A549 (cell line): ENCODE measurements at regions not wholly inside any gene's neighbourhood (a gene's known extent, or its start where the extent isn't known, plus 50 kb on each side); places are given as distances from the start of the nearest gene placed in this dataset.

Source experiments
- ATAC-seq, 2 experiments: fragments of 200-7000 bp in 1 of 2; fragments of >200 bp in 1 of 2; cut with Nextera tagmentation in 1 of 2; cut with Tn5 transposase in 1 of 2; 3 replicates each; pipeline versions ENCODE4 v1.8.0 to v1.9.1; 2018 to 2020; ENCODE audit warnings: mild to moderate bottlenecking in 1 of 2, moderate library complexity in 1 of 2
- CTCF ChIA-PET: fragments of 300-600 bp; sonication (Branson Sonifier 250); formaldehyde crosslinking; extraction: SDS; loops from one replicate; lab custom pipeline; 2021; ENCODE audit warnings: antibody characterized with exemption, inconsistent platforms; lab: Yijun Ruan, JAX
- POLR2A ChIA-PET: fragments of 350-600 bp; formaldehyde crosslinking; extraction: SDS; loops from one replicate; lab custom pipeline; 2021; ENCODE audit warnings: antibody characterized with exemption, inconsistent platforms; lab: Yijun Ruan, JAX
- DNase-seq, 2 experiments: peaks; one replicate each; pipeline versions ENCODE4 v3.0.0 to v3.0.0-alpha.2; 2011 to 2016; ENCODE audit warnings: low read depth in 1 of 2, low spot score in 1 of 2
- FAIRE-seq: peaks from 2 replicates; lab custom pipeline; 2011; peaks lifted over from hg19 to GRCh38; lab: Jason Lieb, UNC
- H3K27ac ChIP-seq, 2 experiments: fragments of >200 bp; sonication (Bioruptor Twin); formaldehyde crosslinking; 3 replicates each; pipeline ENCODE4 v1.5.1; 2016 to 2017
- H3K4me1 ChIP-seq: fragments of >200 bp; sonication (Bioruptor Twin); formaldehyde crosslinking; 3 replicates; pipeline ENCODE4 v1.6.1; 2016
- H3K4me2 ChIP-seq: fragments of >200 bp; sonication (Bioruptor Twin); formaldehyde crosslinking; 3 replicates; pipeline ENCODE4 v1.6.1; 2016
- H3K4me3 ChIP-seq: fragments of >200 bp; sonication (Bioruptor Twin); formaldehyde crosslinking; 3 replicates; pipeline ENCODE4 v1.5.1; 2016
- H3K9me3 ChIP-seq: fragments of >200 bp; sonication (Bioruptor Twin); formaldehyde crosslinking; 3 replicates; pipeline ENCODE4 v1.6.1; 2016
- BCL3 ChIP-seq: fragments of >200 bp; sonication (Bioruptor Twin); formaldehyde crosslinking; IDR thresholded peaks from 3 replicates; pipeline ENCODE4 v1.6.1; 2016
- CBX2 ChIP-seq: fragments of 200-600 bp; sonication (generic); IDR thresholded peaks from 2 replicates; pipeline ENCODE4 v1.6.1; 2016; ENCODE audit warnings: low read depth, mild to moderate bottlenecking, borderline replicate concordance
- CEBPB ChIP-seq, 2 experiments: fragments of >200 bp in 1 of 2; sonication (Bioruptor Twin) in 1 of 2; formaldehyde crosslinking in 1 of 2; IDR thresholded peaks; 2 replicates each; pipeline ENCODE4 v1.6.1; 2012 to 2016
- CHD2 ChIP-seq: fragments of 150-350 bp; IDR thresholded peaks from 2 replicates; pipeline ENCODE4 v1.6.1; 2014; ENCODE audit warnings: low read length; ENCODE audit not compliant: partially characterized antibody
- CHD4 ChIP-seq: fragments of 200-600 bp; sonication (generic); IDR thresholded peaks from 2 replicates; pipeline ENCODE4 v1.6.1; 2016; ENCODE audit warnings: antibody characterized with exemption, mild to moderate bottlenecking, borderline replicate concordance
- EHMT2 ChIP-seq: fragments of 200-600 bp; sonication (generic); IDR thresholded peaks from 2 replicates; pipeline ENCODE4 v1.6.1; 2016; ENCODE audit warnings: antibody characterized with exemption, low read depth, mild to moderate bottlenecking, moderate library complexity
- ELK1 ChIP-seq: fragments of 150-350 bp; IDR thresholded peaks from 2 replicates; pipeline ENCODE4 v1.6.1; 2014; ENCODE audit warnings: low read depth, mild to moderate bottlenecking, low read length
- EP300 ChIP-seq, 2 experiments: fragments of >200 bp; sonication (Bioruptor Twin); formaldehyde crosslinking; IDR thresholded peaks; 2 replicates in 1 of 2; 3 replicates in 1 of 2; pipeline ENCODE4 v1.6.1; 2016 to 2017
- FOSB ChIP-seq: fragments of 250-450 bp; sonication (Bioruptor Pico); IDR thresholded peaks from 2 replicates; pipeline ENCODE4 v1.5.0; 2020; ENCODE audit warnings: mild to moderate bottlenecking, moderate library complexity
- FOSL2 ChIP-seq, 2 experiments: fragments of 450-650 bp in 1 of 2; fragments of >200 bp in 1 of 2; sonication (Bioruptor Twin) in 1 of 2; formaldehyde crosslinking; IDR thresholded peaks; 2 replicates each; pipeline versions ENCODE4 v1.5.0 to v1.6.1; 2016 to 2020; ENCODE audit warnings: mild to moderate bottlenecking in 1 of 2, moderate library complexity in 1 of 2
- GATA3 ChIP-seq: IDR thresholded peaks from 2 replicates; pipeline ENCODE4 v1.6.1; 2012; ENCODE audit warnings: borderline replicate concordance
- HOXB13 ChIP-seq: fragments of 250-450 bp; sonication (Bioruptor Pico); IDR thresholded peaks from 2 replicates; pipeline ENCODE4 v1.5.0; 2020; ENCODE audit warnings: low read depth, mild to moderate bottlenecking, moderate library complexity
- JUNB ChIP-seq: fragments of >200 bp; sonication (Bioruptor Twin); formaldehyde crosslinking; IDR thresholded peaks from 2 replicates; pipeline ENCODE4 v1.6.1; 2016
- KDM1A ChIP-seq: fragments of 200-600 bp; sonication (generic); IDR thresholded peaks from 2 replicates; pipeline ENCODE4 v1.6.1; 2016; ENCODE audit warnings: low read depth, mild to moderate bottlenecking
- MAZ ChIP-seq: fragments of 150-350 bp; IDR thresholded peaks from 2 replicates; pipeline ENCODE4 v1.6.1; 2014; ENCODE audit warnings: antibody characterized with exemption, low read depth, low read length, borderline replicate concordance
- MYC ChIP-seq: IDR thresholded peaks from 2 replicates; pipeline ENCODE4 v1.6.1; 2012; ENCODE audit warnings: mild to moderate bottlenecking, inconsistent platforms, low read length, improper control_type of control experiment, borderline replicate concordance
- POLR2AphosphoS2 ChIP-seq: conservative IDR thresholded peaks from 2 replicates; pipeline ENCODE4 v1.6.1; 2012; ENCODE audit warnings: low read length, improper control_type of control experiment, inconsistent platforms
- RFX5 ChIP-seq: fragments of 450-650 bp; IDR thresholded peaks from 2 replicates; pipeline ENCODE4 v1.7.1; 2014; ENCODE audit warnings: antibody characterized with exemption, mild to moderate bottlenecking, moderate library complexity
- RNF2 ChIP-seq: fragments of 200-600 bp; sonication (generic); IDR thresholded peaks from 2 replicates; pipeline ENCODE4 v1.6.1; 2016; ENCODE audit warnings: low read depth, mild to moderate bottlenecking, antibody characterized with exemption, moderate library complexity, borderline replicate concordance
- SMC3 ChIP-seq: fragments of >200 bp; sonication (Bioruptor Twin); formaldehyde crosslinking; IDR thresholded peaks from 3 replicates; pipeline ENCODE4 v1.6.1; 2018; ENCODE audit warnings: inconsistent platforms
- SREBF2 ChIP-seq: fragments of 450-650 bp; IDR thresholded peaks from 2 replicates; pipeline ENCODE4 v1.6.1; 2014; ENCODE audit warnings: mild to moderate bottlenecking, moderate library complexity
- TFCP2L1 ChIP-seq: fragments of 250-450 bp; sonication (Bioruptor Pico); IDR thresholded peaks from 2 replicates; pipeline ENCODE4 v1.5.0; 2021; ENCODE audit warnings: mild to moderate bottlenecking
- USF2 ChIP-seq: fragments of 450-650 bp; IDR thresholded peaks from 2 replicates; pipeline ENCODE4 v1.6.1; 2014; ENCODE audit warnings: antibody characterized with exemption
- ZFP36 ChIP-seq: fragments of 450-650 bp; IDR thresholded peaks from 2 replicates; pipeline ENCODE4 v1.6.1; 2014; ENCODE audit warnings: borderline replicate concordance; ENCODE audit not compliant: partially characterized antibody
- ZNF302 ChIP-seq: fragments of 250-450 bp; sonication (Bioruptor Pico); IDR thresholded peaks from 2 replicates; pipeline ENCODE4 v1.9.0; 2021; ENCODE audit warnings: inconsistent platforms, mild to moderate bottlenecking, moderate library complexity
- WGBS: methylation state at CpG from one replicate; pipeline ENCODE4 v1.1.6; 2017; ENCODE audit errors: missing lambda C conversion rate; 5-methylcytosine and 5-hydroxymethylcytosine counted together
- TF ChIP-seq, protein P1 (sequence below): IDR thresholded peaks from 2 replicates; pipeline ENCODE4 v1.6.1; 2012

GRCh38 chr18:22318745-22319407 is 98.8 kb downstream of the CTAGE1 start:
- no peak for ATAC-seq
- POLR2A ChIA-PET: no interaction called here
- H3K9me3 ChIP-seq: no peaks in the 10 kb centered on the region
- no peak overlapping the region for H3K4me3 ChIP-seq
- peak overlapping the region; percentile 28; the same call in 2 of the 3 replicates for H3K4me2 ChIP-seq
- H3K27ac ChIP-seq: no peak overlapping the region
- no peak for DNase-seq
- no peak for FAIRE-seq
- H3K4me1 ChIP-seq: peaks cover 6% of the 10 kb centered on the region
- no peak for TF ChIP-seq ELK1
- no peak for TF ChIP-seq MYC
- no peak for TF ChIP-seq ZNF302 (CRISPR knock-in tag)
- TF ChIP-seq FOSB: no peak
- no peak for TF ChIP-seq CBX2
- no peak for TF ChIP-seq USF2
- TF ChIP-seq CHD2: no peak
- no peak for TF ChIP-seq KDM1A
- no peak for TF ChIP-seq GATA3
- no peak for TF ChIP-seq CEBPB (IDR thresholded peaks at IDR 0.05)
- no peak for TF ChIP-seq EHMT2
- no peak for TF ChIP-seq RFX5
- WGBS: 62% methylated on average over 8 of the region's 8 CpGs
- CTCF ChIA-PET: interaction anchor here (0.7 kb wide), 1 partner anchor 9 kb away, joined by 3 read pairs; no protein-coding TSS in a partner anchor

DNA sequence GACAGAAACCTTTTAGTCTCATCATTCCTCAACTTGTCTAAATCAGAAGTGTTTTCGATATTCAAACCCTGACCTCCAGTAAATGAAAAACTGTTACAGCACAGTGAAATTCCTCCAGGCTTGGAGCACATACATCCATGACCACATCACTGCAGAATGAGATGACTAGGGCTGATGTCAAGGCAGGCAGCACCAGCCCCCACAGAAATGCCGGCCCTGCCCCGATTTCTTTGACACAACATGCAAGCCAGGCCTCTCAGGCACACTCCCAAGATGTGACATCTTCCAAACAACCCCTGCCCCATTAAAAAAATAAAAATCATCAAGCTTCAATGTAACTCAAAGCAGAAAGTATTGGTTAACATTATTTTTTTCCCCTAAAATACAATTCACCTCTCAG is 103.3 kb downstream of the CTAGE1 start:
- Histone ChIP-seq H3K4me3 (no peak overlapping the region), H3K27ac (no peak overlapping the region), H3K4me2 (no peak overlapping the region), H3K4me1 (peaks cover 6% of the 10 kb centered on the region), H3K9me3 (no peaks in the 10 kb centered on the region)
- CTCF ChIA-PET: interaction anchor here (1.1 kb wide), 1 partner anchor 50 kb away, joined by 3 read pairs; no protein-coding TSS in a partner anchor
- FAIRE-seq (no peak), ATAC-seq (no peak), DNase-seq (no peak)
- TF ChIP-seq TFCP2L1 (CRISPR knock-in tag): no peak
- POLR2A ChIA-PET: no interaction called here
- WGBS: 54% methylated on average over 3 of the region's 3 CpGs

- WGBS: 86% methylated on average over 6 of the region's 6 CpGs
- FAIRE-seq (no peak), DNase-seq (no peak)
- H3K4me2 ChIP-seq: no peak overlapping the region
- H3K4me3 ChIP-seq: no peak overlapping the region
- no peak for TF ChIP-seq POLR2AphosphoS2
- TF ChIP-seq, all 56 proteins: peak for 0
- Histone ChIP-seq H3K4me1 (peaks cover 6% of the 10 kb centered on the region), H3K27ac (no peak overlapping the region), H3K9me3 (no peaks in the 10 kb centered on the region)
- no peak for ATAC-seq
- ChIA-PET POLR2A (no interaction called here), CTCF (interaction anchor here (1.1 kb wide), 1 partner anchor 50 kb away, joined by 3 read pairs; no protein-coding TSS in a partner anchor)
Observed at GRCh38 chr18:22314001-22314400, 103.7 kb downstream of the CTAGE1 start.

DNA sequence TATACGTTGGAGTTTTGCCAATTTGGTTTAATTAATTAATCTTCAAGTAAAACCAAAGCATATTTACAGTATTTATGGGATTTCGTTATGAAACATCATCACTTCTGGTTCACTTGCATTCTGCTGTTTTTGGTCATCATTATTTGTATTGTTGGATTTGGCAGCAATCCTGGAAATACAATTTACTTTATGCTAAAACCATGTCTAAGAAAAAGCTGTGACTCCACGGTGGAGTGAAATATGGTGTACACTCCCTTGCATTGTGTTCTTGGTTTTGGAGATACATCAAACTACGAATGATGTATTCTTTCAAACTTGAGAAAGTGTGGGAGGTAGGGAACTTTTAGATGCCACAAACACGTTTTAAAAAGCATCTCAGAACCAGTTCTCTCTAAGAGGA is 106.4 kb downstream of the CTAGE1 start:
- ChIA-PET CTCF (no interaction called here), POLR2A (no interaction called here)
- H3K9me3 ChIP-seq: no peaks in the 10 kb centered on the region
- no peak for DNase-seq
- H3K27ac ChIP-seq: no peak overlapping the region
- H3K4me1 ChIP-seq: no peaks in the 10 kb centered on the region
- WGBS: 27% methylated on average over 5 of the region's 5 CpGs
- no peak for FAIRE-seq
- no peak overlapping the region for H3K4me3 ChIP-seq
- H3K4me2 ChIP-seq: no peak overlapping the region
- ATAC-seq: no peak
- TF ChIP-seq ELK1 (no peak), CHD4 (no peak), MAZ (no peak), CHD2 (no peak), SREBF2 (no peak), ZFP36 (no peak), EP300 (IDR thresholded peaks at IDR 0.05) (no peak), KDM1A (no peak), CBX2 (no peak), RNF2 (no peak), SMC3 (no peak), JUNB (no peak), BCL3 (no peak), FOSL2 (IDR thresholded peaks at IDR 0.05) (no peak), FOSL2 (CRISPR knock-in tag; IDR thresholded peaks at IDR 0.05) (no peak), HOXB13 (CRISPR knock-in tag) (no peak)
- TF ChIP-seq, protein P1, sequence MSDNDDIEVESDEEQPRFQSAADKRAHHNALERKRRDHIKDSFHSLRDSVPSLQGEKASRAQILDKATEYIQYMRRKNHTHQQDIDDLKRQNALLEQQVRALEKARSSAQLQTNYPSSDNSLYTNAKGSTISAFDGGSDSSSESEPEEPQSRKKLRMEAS: no peak
